Panc1 (cell line): ENCODE measurements at regions not wholly inside any gene's neighbourhood (a gene's known extent, or its start where the extent isn't known, plus 50 kb on each side); places are given as distances from the start of the nearest gene placed in this dataset.

ENCODE experiments used
- ATAC-seq: fragments of 200-7000 bp; cut with Tn5 transposase; 2 replicates; pipeline ENCODE4 v1.9.1; 2020; ENCODE audit warnings: mild to moderate bottlenecking, moderate library complexity
- BruUV-seq: library from RNA; stranded (reverse); fragments of 400-500 nt; replicated peaks from 2 replicates; lab custom pipeline; 2021; lab: Mats Ljungman, UMichigan
- CTCF ChIA-PET: fragments of 300-600 bp; sonication (Branson Sonifier 250); formaldehyde crosslinking; loops from one replicate; lab custom pipeline; 2022; ENCODE audit warnings: antibody characterized with exemption; lab: Charles Lee
- POLR2A ChIA-PET: fragments of 300-600 bp; sonication (Branson Sonifier 250); formaldehyde crosslinking; loops from one replicate; lab custom pipeline; 2022; ENCODE audit warnings: antibody characterized with exemption; lab: Charles Lee
- DNase-seq: peaks from one replicate; pipeline ENCODE4 v3.0.0-alpha.2; 2010; ENCODE audit warnings: low read depth, low spot score
- H3K27ac ChIP-seq: 2 replicates; pipeline ENCODE4 v1.5.1; 2011; ENCODE audit warnings: mild to moderate bottlenecking, low read length, inconsistent platforms
- H3K27me3 ChIP-seq: fragments of 200-500 bp; sonication (Bioruptor generic); 2 replicates; pipeline ENCODE4 v1.6.0; 2014; ENCODE audit warnings: low read length, inconsistent platforms; ENCODE audit not compliant: control insufficient read depth, insufficient read depth
- H3K36me3 ChIP-seq: fragments of 200-500 bp; sonication (Bioruptor generic); 2 replicates; pipeline ENCODE4 v1.5.1; 2014; ENCODE audit warnings: inconsistent platforms, mild to moderate bottlenecking, low read length, moderate library complexity; ENCODE audit not compliant: control insufficient read depth, insufficient read depth
- H3K4me1 ChIP-seq: 2 replicates; pipeline ENCODE4 v1.5.1; 2011; ENCODE audit warnings: inconsistent platforms, mild to moderate bottlenecking, low read length, moderate library complexity; ENCODE audit not compliant: control insufficient read depth, insufficient read depth
- H3K4me3 ChIP-seq, 2 experiments: 2 replicates each; pipeline ENCODE4 v1.5.1; 2011 to 2012; ENCODE audit warnings: low read depth in 2 of 2, low read length in 2 of 2, mild to moderate bottlenecking in 2 of 2, inconsistent platforms in 1 of 2, moderate library complexity in 1 of 2
- H3K9me3 ChIP-seq: fragments of 200-500 bp; sonication (Bioruptor generic); 2 replicates; pipeline ENCODE4 v1.5.1; 2014; ENCODE audit warnings: low read depth, mild to moderate bottlenecking, inconsistent platforms, low read length, moderate library complexity; ENCODE audit not compliant: control insufficient read depth, insufficient read depth
- CTCF ChIP-seq: fragments of 450-650 bp; IDR thresholded peaks from 2 replicates; pipeline ENCODE4 v1.5.1; 2017; ENCODE audit warnings: mild to moderate bottlenecking
- POLR2AphosphoS5 ChIP-seq: IDR thresholded peaks from 2 replicates; pipeline ENCODE4 v1.6.1; 2012; ENCODE audit warnings: mild to moderate bottlenecking, low read depth, low read length, moderate library complexity
- SIN3A ChIP-seq: IDR thresholded peaks from 2 replicates; pipeline ENCODE4 v1.6.1; 2012; ENCODE audit warnings: low read depth, mild to moderate bottlenecking, low read length, moderate library complexity, borderline replicate concordance; ENCODE audit not compliant: insufficient read depth
- TCF7L2 ChIP-seq: IDR thresholded peaks from 2 replicates; pipeline ENCODE4 v1.6.1; 2011; ENCODE audit warnings: mild to moderate bottlenecking, low read depth, low read length, inconsistent platforms
- in situ Hi-C: cut with HindIII; loops from 2 replicates; pipeline ENCODE4 v1.10.0; 2016; ENCODE audit warnings: low sequenced_read_pairs, low pct_unique_long_range_greater_than_20kb
- intact Hi-C: fragments of 100-400 bp; cut with micrococcal nuclease; formaldehyde crosslinking; loops from one replicate; pipeline ENCODE4 v1.10.0; 2022; ENCODE audit not compliant: unreplicated experiment
- TF ChIP-seq, protein P1 (sequence below), 2 experiments: IDR thresholded peaks; 2 replicates each; pipeline ENCODE4 v1.6.1; 2011 to 2012; ENCODE audit warnings: low read depth in 2 of 2, control low read depth in 1 of 2, low read length in 1 of 2, mild to moderate bottlenecking in 1 of 2, moderate library complexity in 1 of 2; ENCODE audit not compliant: insufficient read depth in 1 of 2

DNA sequence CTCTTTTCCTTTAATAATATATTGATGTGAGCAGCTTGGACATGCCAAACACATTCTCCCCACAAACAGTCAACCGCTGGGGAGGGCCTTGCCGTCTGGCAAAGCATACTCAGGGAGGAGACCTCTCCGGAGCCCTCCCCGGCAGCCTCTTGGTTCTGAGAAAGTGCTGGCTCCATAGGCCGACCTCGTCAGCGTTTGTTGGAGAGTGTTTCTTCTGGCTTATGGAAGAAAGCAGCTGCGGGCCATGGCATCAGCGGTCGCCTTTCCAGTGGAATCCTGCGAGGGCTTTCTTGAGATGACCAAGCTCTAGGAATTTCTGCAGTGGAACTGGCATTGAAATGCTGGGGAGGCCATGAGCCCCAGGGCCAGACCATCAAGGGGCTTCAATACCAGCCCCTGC, 405.7 kb upstream of the IRX4 start:
- intact Hi-C loops: no loop called here
- ChIA-PET CTCF (no interaction called here), POLR2A (no interaction called here)
- H3K9me3 ChIP-seq: no peaks in the 10 kb centered on the region
- TF ChIP-seq, protein P1, sequence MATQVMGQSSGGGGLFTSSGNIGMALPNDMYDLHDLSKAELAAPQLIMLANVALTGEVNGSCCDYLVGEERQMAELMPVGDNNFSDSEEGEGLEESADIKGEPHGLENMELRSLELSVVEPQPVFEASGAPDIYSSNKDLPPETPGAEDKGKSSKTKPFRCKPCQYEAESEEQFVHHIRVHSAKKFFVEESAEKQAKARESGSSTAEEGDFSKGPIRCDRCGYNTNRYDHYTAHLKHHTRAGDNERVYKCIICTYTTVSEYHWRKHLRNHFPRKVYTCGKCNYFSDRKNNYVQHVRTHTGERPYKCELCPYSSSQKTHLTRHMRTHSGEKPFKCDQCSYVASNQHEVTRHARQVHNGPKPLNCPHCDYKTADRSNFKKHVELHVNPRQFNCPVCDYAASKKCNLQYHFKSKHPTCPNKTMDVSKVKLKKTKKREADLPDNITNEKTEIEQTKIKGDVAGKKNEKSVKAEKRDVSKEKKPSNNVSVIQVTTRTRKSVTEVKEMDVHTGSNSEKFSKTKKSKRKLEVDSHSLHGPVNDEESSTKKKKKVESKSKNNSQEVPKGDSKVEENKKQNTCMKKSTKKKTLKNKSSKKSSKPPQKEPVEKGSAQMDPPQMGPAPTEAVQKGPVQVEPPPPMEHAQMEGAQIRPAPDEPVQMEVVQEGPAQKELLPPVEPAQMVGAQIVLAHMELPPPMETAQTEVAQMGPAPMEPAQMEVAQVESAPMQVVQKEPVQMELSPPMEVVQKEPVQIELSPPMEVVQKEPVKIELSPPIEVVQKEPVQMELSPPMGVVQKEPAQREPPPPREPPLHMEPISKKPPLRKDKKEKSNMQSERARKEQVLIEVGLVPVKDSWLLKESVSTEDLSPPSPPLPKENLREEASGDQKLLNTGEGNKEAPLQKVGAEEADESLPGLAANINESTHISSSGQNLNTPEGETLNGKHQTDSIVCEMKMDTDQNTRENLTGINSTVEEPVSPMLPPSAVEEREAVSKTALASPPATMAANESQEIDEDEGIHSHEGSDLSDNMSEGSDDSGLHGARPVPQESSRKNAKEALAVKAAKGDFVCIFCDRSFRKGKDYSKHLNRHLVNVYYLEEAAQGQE (IDR thresholded peaks at IDR 0.05; ENCODE audit: insufficient read depth in 1 of 2, low read depth in 2 of 2, low read length in 1 of 2): no peak
- TF ChIP-seq CTCF (no peak), TCF7L2 (no peak), SIN3A (no peak), POLR2AphosphoS5 (no peak)
- no peaks in the 10 kb centered on the region for H3K36me3 ChIP-seq
- no peak overlapping the region for H3K4me3 ChIP-seq
- no peaks in the 10 kb centered on the region for H3K4me1 ChIP-seq
- BruUV-seq: no TSS peak
- DNase-seq (no peak), ATAC-seq (no peak)
- H3K27me3 ChIP-seq: no peaks in the 10 kb centered on the region
- in situ Hi-C loops: no loop called here
- no peak overlapping the region for H3K27ac ChIP-seq

GRCh38 chr5:2286250-2286649, 403.5 kb upstream of the IRX4 start:
- no peaks in the 10 kb centered on the region for H3K9me3 ChIP-seq
- no peak for DNase-seq
- no peaks in the 10 kb centered on the region for H3K4me1 ChIP-seq
- in situ Hi-C loops: no loop called here
- TF ChIP-seq SIN3A (no peak), CTCF (no peak)
- CTCF ChIA-PET: no interaction called here
- H3K36me3 ChIP-seq: no peaks in the 10 kb centered on the region
- no peaks in the 10 kb centered on the region for H3K27me3 ChIP-seq
- BruUV-seq: no TSS peak
- no peak for ATAC-seq
- POLR2A ChIA-PET: no interaction called here
- no peak overlapping the region for H3K27ac ChIP-seq
- no peak overlapping the region for H3K4me3 ChIP-seq
- intact Hi-C loops: no loop called here

- H3K27ac ChIP-seq: no peak overlapping the region
- in situ Hi-C loops: no loop called here
- POLR2A ChIA-PET: no interaction called here
- H3K4me1 ChIP-seq: no peaks in the 10 kb centered on the region
- CTCF ChIA-PET: no interaction called here
- BruUV-seq: no TSS peak
- no peak for ATAC-seq
- no peaks in the 10 kb centered on the region for H3K9me3 ChIP-seq
- H3K36me3 ChIP-seq: no peaks in the 10 kb centered on the region
- TF ChIP-seq, protein P1 (IDR thresholded peaks at IDR 0.05; ENCODE audit: insufficient read depth in 1 of 2, low read depth in 2 of 2, low read length in 1 of 2): no peak
- TF ChIP-seq TCF7L2 (no peak), SIN3A (no peak), CTCF (no peak), POLR2AphosphoS5 (no peak)
- no peak overlapping the region for H3K4me3 ChIP-seq
- intact Hi-C loops: no loop called here
- H3K27me3 ChIP-seq: no peaks in the 10 kb centered on the region
- no peak for DNase-seq
Measured at GRCh38 chr5:2284678-2285077, 402.0 kb upstream of the IRX4 start.
